SH-SY5Y (cell line): ENCODE measurements at regions not wholly inside any gene's neighbourhood (a gene's known extent, or its start where the extent isn't known, plus 50 kb on each side); places are given as distances from the start of the nearest gene placed in this dataset.

Source experiments
- GATA2 ChIP-seq: IDR thresholded peaks from 2 replicates; pipeline ENCODE4 v1.6.1; 2011; ENCODE audit warnings: mild to moderate bottlenecking, low read depth, low read length
- GATA3 ChIP-seq: IDR thresholded peaks from 2 replicates; pipeline ENCODE4 v1.6.1; 2011; ENCODE audit warnings: low read depth, mild to moderate bottlenecking, low read length, moderate library complexity

GRCh38 chr11:128399251-128400121 lies 187.9 kb downstream of the ETS1 start:
- TF ChIP-seq GATA3 (no peak), GATA2 (no peak)
